WERI-Rb-1 (cell line): ENCODE measurements at regions not wholly inside any gene's neighbourhood (a gene's known extent, or its start where the extent isn't known, plus 50 kb on each side); places are given as distances from the start of the nearest gene placed in this dataset.
"Not testable (repeated sequence)": the region's sequence is repeated elsewhere in the genome, so short reads cannot be mapped to it uniquely, and the experiment has no call there.

Source experiments
- DNase-seq: peaks from one replicate; pipeline ENCODE4 v3.0.0-alpha.2; 2020
- H3K27ac ChIP-seq: fragments of 250-450 bp; sonication (Bioruptor Pico); 2 replicates; pipeline ENCODE4 v1.5.1; 2020; ENCODE audit warnings: mild to moderate bottlenecking, moderate library complexity
- H3K27me3 ChIP-seq: fragments of 250-450 bp; sonication (Bioruptor Pico); 2 replicates; pipeline ENCODE4 v1.5.1; 2021; ENCODE audit warnings: mild to moderate bottlenecking, low read depth, moderate library complexity; ENCODE audit not compliant: insufficient read depth, severe bottlenecking
- H3K36me3 ChIP-seq: fragments of 250-450 bp; sonication (Bioruptor Pico); 2 replicates; pipeline ENCODE4 v1.5.1; 2020; ENCODE audit warnings: mild to moderate bottlenecking, moderate library complexity
- H3K4me3 ChIP-seq: 2 replicates; pipeline ENCODE4 v1.5.1; 2011; ENCODE audit warnings: low read depth, mild to moderate bottlenecking, control low read depth, low read length
- H3K9me3 ChIP-seq: fragments of 250-450 bp; sonication (Bioruptor Pico); 2 replicates; pipeline ENCODE4 v1.5.1; 2021; ENCODE audit warnings: mild to moderate bottlenecking, moderate library complexity; ENCODE audit not compliant: severe bottlenecking
- TF ChIP-seq, protein P1 (sequence below): IDR thresholded peaks from 2 replicates; pipeline ENCODE4 v1.5.1; 2011; ENCODE audit warnings: low read depth, mild to moderate bottlenecking, control low read depth, inconsistent platforms, low read length

DNA sequence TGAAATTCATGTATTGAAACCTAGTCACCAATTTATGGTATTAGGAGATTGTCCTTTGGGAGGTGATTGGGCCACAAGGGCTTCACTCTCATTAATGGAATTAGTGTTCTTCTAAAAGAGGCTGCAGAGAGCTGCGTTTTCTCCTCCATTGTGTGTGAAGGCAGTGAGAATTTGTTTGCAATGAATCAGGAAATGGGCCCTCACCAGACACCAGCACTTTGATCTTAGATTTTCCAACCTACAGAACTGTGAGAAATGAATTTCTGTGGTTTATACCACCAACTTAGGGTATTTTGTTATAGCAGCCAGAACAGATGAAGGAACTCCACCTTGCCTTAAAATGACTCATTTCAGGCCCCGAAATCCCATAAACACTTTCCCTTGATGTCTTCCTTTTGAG, 544.2 kb downstream of the RWDD3 start:
- Histone ChIP-seq H3K36me3 (no peaks in the 10 kb centered on the region), H3K4me3 (no peak overlapping the region), H3K27me3 (no peaks in the 10 kb centered on the region), H3K27ac (no peak overlapping the region), H3K9me3 (no peaks in the 10 kb centered on the region)
- DNase-seq: no peak
- TF ChIP-seq, protein P1, sequence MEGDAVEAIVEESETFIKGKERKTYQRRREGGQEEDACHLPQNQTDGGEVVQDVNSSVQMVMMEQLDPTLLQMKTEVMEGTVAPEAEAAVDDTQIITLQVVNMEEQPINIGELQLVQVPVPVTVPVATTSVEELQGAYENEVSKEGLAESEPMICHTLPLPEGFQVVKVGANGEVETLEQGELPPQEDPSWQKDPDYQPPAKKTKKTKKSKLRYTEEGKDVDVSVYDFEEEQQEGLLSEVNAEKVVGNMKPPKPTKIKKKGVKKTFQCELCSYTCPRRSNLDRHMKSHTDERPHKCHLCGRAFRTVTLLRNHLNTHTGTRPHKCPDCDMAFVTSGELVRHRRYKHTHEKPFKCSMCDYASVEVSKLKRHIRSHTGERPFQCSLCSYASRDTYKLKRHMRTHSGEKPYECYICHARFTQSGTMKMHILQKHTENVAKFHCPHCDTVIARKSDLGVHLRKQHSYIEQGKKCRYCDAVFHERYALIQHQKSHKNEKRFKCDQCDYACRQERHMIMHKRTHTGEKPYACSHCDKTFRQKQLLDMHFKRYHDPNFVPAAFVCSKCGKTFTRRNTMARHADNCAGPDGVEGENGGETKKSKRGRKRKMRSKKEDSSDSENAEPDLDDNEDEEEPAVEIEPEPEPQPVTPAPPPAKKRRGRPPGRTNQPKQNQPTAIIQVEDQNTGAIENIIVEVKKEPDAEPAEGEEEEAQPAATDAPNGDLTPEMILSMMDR: no peak

DNA sequence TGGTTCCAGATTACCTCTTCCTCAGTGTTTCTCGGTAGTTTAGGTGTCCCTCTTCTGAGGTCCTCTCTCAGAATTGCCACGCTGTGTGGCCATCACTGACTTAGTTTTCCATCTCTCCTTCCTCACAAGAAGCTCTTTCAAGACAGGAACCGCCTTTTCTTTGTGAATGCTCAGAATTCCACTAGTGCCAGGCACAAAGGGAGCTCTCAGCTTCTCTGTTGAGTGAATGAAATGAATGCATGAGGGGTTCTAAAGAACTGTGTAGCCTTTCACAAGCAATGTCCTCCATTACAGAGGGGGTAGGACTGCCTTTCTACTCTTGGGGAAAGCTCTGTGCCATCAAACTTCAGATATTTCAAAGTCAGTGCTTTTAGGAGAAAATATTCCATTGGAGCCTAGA, 546.8 kb downstream of the RWDD3 start:
- Histone ChIP-seq H3K27me3 (no peaks in the 10 kb centered on the region), H3K9me3 (no peaks in the 10 kb centered on the region), H3K4me3 (no peak overlapping the region), H3K36me3 (no peaks in the 10 kb centered on the region), H3K27ac (no peak overlapping the region)
- TF ChIP-seq, protein P1: no peak
- no peak for DNase-seq

DNA sequence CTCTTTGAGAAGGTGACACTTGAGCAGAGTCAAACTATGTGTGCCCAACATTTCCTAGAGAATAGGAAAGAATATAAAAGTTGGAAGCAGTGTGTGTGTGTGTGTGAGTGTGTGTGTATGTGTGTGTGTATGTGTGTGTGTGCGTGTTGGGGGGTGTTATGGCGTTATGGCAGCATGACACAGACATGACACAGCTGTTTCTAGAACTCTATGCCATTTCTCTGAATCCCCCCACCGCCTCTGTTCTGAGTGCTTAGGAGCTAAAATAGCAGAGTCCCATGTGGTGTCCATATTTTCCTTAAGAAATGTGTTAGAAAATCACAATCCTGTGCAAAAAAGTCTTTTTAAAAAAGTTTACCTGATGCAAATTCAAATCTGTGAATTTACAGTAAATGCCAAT, 556.1 kb downstream of the RWDD3 start:
- Histone ChIP-seq H3K9me3 (no peaks in the 10 kb centered on the region), H3K4me3 (no peak overlapping the region), H3K36me3 (no peaks in the 10 kb centered on the region), H3K27ac (no peak overlapping the region), H3K27me3 (no peaks in the 10 kb centered on the region)
- TF ChIP-seq, protein P1: no peak
- no peak for DNase-seq

DNA sequence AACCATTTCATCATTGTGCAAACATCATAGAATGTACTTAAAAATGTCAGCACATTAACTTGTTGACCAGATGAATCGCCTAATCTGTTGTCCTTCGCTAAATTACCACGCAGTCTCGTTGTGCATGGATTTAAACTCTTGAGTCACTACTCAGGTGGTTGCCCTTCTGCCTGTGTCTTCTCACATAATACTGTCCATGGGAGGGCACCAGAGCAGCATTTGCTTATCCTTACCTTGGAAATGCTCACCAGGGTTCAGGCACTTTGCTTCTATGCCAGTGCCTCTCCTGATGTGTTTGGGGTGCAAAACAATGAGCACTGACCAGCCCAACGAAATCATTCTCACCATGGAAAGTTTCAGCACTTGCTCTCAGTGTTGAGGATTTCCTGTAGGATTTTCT, 559.9 kb downstream of the RWDD3 start:
- H3K27me3 ChIP-seq: no peaks in the 10 kb centered on the region
- DNase-seq: peak; percentile 33
- no peaks in the 10 kb centered on the region for H3K9me3 ChIP-seq
- H3K4me3 ChIP-seq: no peak overlapping the region
- no peak overlapping the region for H3K27ac ChIP-seq
- TF ChIP-seq, protein P1: peak; percentile 46
- no peaks in the 10 kb centered on the region for H3K36me3 ChIP-seq

DNA sequence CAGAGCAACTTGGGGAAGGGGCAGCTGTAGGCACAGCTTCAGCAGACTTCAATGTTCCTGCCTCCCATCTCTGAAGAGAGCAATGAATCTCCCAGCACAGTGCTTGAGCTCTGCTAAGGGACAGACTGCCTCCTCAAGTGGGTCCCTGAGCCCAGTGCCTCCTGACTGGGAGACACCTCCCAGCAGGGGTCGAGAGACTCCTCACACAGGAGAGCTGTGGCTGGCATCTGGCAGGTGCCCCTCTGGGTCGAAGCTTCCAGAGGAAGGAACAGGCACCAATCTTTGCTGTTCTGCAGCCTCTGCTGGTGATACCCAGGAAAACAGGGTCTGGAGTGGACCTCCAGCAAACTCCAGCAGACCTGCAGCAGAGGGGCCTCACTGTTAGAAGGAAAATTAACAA, 563.8 kb downstream of the RWDD3 start:
- not testable (repeated sequence) for H3K36me3 ChIP-seq, H3K9me3 ChIP-seq, DNase-seq, H3K27me3 ChIP-seq, H3K27ac ChIP-seq, H3K4me3 ChIP-seq

DNA sequence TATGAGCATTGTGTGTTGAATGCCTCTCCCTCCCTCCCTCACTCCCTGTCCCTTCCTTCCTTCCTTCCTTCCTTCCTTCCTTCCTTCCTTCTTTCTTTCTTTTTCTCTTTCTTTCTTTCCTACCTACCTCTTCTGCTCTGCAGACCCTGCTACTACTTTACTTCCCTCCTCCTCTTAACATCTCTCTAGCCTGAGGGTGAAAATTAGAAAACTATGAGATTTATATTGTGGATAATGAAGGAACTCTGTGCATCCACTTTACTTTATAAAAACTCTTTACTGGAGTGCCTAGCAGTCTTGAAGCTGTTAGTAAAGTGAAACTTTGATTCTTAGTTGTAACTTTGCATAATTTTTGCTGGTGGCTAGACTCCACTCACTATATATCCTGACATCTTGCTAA, 572.2 kb downstream of the RWDD3 start:
- Histone ChIP-seq H3K9me3 (peaks cover 3% of the 10 kb centered on the region), H3K27me3 (no peaks in the 10 kb centered on the region), H3K27ac (no peak overlapping the region), H3K36me3 (no peaks in the 10 kb centered on the region), H3K4me3 (no peak overlapping the region)
- no peak for DNase-seq
- TF ChIP-seq, protein P1: no peak
